ENCODE measurements at regions not wholly inside any gene's neighbourhood (a gene's known extent, or its start where the extent isn't known, plus 50 kb on each side); places are given as distances from the start of the nearest gene placed in this dataset.
"Not testable (repeated sequence)": the region's sequence is repeated elsewhere in the genome, so short reads cannot be mapped to it uniquely, and the experiment has no call there.

- DNase-seq (ENCODE audit: low read depth): no peak
Measured at GRCh38 chr3:96483781-96484180, 330.6 kb upstream of the EPHA6 start.

DNA sequence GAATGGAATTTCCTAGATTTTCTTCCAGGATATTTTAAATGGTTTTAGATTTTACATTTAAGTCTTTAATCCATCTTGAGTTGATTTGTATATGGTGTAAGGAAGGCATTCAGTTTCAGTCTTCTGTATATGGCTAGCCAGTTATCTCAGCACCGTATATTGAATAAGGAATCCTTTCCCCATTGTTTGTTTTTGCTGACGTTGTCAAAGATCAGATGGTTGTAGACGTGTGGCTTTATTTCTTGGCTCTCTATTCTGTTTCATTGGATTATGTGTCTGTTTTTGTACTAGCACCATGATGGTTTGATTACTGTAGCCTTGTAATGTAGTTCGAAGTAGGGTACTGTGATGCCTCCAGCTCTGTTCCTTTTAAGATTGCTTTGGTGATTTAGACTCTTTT, 325.7 kb upstream of the EPHA6 start:
- DNase-seq (ENCODE audit: low read depth): no peak

DNA sequence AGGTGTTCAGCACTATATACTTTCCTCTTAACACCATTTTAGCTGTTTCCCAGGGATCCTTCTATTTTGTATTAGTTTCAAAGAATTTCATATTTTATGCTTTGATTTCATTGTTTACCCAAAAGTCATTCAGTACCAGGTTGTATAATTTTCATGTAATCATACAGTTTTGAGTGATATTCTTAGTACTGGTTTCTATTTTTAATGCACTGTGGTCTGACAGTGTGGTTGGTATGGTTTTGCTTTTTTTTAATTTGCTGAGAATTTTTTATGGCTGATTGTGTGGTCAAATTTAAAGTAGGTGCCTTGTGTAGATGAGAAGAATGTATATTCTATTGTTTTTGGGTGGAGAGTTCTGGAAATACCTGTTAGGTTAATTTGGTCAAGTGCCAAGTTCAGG, 323.4 kb upstream of the EPHA6 start:
- DNase-seq (ENCODE audit: low read depth): no peak

DNA sequence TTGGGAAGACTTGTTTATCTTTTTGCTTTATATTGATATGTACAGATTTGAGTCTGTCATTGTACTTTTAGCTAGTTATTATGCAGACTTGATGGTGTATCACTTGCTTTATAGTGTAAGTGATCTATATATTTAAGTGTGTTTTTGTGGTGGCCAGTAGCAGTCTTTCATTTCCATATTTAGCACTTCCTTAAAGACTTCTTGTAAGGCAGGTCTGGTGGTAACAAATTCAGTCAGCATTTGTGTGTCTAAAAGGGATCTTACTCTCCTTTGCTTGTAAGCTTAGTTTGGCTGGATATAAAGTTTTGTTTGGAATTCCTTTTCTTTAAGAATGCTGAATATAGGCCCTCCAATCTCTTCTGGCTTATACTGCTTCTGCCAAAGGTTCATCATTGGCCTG, 322.5 kb upstream of the EPHA6 start:
- DNase-seq (ENCODE audit: low read depth): no peak

DNA sequence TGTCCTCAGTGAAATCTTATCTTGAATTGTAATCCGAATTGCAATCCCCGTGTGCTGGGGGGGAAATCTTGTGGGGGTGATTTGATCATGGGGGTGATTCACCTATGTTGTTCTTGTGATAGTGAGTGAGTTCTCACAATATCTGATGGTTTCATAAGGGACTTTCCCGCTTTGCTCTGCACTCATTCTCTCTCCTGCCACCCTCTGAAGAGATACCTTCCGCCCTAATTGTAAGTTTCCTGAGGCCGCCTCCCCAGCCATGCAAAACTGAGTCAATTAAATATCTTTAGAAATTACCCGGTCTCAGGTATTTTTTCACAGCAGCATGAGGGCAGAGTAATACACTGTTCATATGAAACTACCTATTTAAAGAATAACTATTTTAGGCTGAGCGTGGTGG, 304.1 kb upstream of the EPHA6 start:
- DNase-seq (ENCODE audit: low read depth): no peak

- DNase-seq (ENCODE audit: low read depth): no peak
Measured at GRCh38 chr3:96537165-96537564, 277.2 kb upstream of the EPHA6 start.

- DNase-seq (ENCODE audit: low read depth): no peak
Measured at GRCh38 chr3:96538186-96538585, 276.2 kb upstream of the EPHA6 start.

GRCh38 chr3:96548073-96548472, 266.3 kb upstream of the EPHA6 start:
- DNase-seq (ENCODE audit: low read depth): no peak

DNA sequence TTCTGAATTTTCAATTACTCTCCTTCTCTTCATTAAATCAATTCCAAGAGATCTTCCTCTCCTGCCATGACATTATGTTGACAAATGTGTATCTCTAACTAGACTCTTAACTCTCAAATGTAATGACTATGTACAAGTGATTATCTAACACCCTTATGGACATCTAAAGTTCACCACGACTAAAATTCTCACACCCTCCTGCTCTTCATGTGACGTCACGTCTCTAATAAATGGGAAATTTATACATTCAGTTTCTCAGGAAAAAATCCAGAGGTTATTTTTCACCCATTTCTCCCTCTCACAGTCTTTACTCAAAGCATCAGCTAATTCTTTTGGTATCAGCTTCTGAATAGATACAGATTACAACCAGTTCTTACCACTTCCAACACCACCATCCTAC, 237.5 kb upstream of the EPHA6 start:
- no peak for DNase-seq (ENCODE audit: low read depth)

- DNase-seq (ENCODE audit: low read depth): no peak
Measured at GRCh38 chr3:96584066-96584465, 230.3 kb upstream of the EPHA6 start.

DNA sequence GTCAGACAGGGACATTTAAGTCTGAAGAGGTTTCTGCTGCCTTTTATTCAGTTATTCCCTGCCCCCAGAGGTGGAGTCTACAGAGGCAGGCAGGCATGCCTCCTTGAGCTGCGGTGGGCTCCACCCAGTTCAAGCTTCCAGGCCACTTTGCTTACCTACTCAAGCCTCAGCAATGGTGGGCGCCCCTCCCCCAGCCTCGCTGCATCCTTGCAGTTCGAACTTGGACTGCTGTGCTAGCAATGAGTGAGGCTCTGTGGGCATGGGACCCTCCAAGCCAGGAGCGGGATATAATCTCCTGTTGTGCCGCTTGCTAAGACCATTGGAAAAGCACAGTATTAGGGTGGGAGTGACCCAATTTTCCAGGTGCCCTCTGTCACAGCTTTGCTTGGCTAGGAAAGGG, 207.5 kb upstream of the EPHA6 start:
- DNase-seq (ENCODE audit: low read depth): not testable (repeated sequence)

DNA sequence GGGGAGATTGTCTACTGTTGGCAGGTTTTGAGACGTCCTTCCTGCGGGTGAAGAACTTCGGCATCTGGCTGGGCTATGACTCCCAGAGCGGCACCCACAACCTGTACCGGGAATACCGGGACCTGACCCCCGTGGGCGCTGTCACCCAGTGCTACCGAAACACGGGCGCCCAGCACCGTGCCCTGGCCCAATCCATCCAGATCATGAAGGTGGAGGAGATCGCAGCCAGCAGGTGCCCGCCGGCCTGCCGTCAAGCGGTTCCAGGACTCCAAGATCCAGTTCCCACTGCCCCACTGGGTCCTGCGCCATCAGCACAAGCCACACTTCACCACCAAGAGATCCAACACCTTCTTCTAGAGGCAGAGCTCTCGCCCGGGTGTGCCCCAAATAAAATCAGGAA, 194.9 kb upstream of the EPHA6 start:
- DNase-seq (ENCODE audit: low read depth): no peak

GRCh38 chr3:96622878-96623277, 191.5 kb upstream of the EPHA6 start:
- DNase-seq (ENCODE audit: low read depth): no peak

GRCh38 chr3:96631050-96631449, 183.3 kb upstream of the EPHA6 start:
- no peak for DNase-seq (ENCODE audit: low read depth)

GRCh38 chr3:96646596-96646995, 167.8 kb upstream of the EPHA6 start:
- DNase-seq (ENCODE audit: low read depth): no peak

DNA sequence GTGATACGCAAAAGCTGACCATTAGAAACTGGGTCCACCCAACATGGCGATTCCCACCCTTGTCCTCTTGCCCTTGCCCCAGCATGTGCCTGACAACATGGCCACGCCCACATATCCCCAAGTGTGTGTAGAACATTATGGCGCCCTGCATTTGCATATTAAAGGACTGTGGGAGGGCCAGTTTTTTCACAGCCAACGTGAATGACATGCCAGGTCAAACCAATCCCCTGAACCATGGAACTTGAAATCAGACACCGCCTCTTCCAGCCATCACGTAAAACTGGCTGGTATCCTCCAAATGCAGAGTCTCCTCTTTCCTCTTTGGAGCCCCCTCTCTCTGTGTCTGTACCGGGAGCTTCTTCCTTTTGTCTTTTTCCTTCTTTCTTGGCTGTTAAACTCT, 156.7 kb upstream of the EPHA6 start:
- DNase-seq (ENCODE audit: low read depth): no peak

DNA sequence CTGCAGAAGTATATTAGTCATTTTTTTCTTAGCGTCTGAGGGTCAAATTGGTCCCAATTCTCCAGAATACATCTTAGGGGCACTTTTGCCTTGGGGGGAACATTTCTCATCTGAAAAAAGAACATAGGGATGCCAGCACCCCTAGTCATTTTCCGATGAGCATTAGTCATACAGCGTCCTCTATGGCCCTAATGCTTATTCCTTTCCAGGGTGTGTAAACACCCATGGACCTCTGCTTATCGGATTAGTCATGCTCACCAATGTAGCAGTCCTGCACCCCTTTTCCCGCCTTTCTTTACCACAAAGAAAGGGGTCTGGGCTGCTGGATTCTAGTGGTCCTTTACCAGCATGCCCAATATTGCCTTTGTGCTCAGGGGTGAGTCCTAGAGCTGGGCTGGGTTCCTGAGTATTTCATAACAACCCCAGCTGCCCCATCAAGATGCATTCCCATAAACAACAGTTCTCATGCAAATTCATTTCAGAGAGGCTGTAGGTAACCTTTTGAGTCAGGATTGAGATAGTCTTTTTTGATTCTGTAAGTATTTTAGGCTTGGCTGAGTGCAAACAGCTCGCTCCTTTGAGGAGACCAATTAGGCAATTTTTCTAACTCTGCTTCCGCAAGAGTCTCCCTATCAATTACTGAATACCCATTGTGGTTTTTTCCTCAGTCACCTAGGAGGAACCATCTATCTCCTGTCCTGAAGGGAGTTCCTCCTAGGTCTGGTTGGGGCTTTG, 142.4 kb upstream of the EPHA6 start:
- not testable (repeated sequence) for DNase-seq (ENCODE audit: low read depth)

DNA sequence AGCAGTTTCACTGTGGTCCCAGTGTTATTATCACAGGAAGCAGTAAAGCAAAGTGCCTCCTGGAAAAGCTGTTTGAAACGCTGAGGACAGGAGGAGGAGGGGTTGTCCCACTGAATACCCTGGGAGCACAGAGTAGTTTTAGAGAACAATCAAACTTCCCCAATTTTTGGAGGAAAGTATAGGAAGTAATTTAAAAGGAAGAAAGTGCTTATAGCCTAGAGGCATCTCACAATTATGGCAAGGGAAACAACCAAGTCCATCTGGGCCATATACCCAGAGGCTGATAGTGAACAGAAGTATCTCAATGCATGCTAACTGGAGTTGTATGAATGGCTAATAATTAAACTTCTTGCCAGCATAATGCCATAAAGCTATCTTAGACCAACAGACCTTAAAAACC, 137.2 kb upstream of the EPHA6 start:
- no peak for DNase-seq (ENCODE audit: low read depth)

DNA sequence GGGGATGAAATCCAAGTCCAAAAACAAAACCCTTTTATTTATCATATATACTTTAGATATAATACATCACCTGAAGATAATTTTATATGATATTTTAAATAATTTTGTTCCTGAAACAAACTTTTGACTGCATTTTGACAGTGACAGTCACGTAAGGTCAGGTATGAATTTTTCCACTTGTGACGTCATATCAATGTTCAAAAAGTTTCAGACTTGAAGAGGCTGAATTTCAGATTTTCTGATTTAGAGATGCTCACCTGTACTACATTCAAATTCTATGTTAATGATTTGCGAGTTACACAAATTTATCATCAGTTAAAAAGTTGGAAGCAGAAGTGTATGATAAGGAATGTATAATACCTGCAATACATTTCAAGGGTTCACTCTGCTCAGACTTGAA, 136.1 kb upstream of the EPHA6 start:
- DNase-seq (ENCODE audit: low read depth): no peak

- no peak for DNase-seq (ENCODE audit: low read depth)
Measured at GRCh38 chr3:96700322-96701315, 113.8 kb upstream of the EPHA6 start.

DNA sequence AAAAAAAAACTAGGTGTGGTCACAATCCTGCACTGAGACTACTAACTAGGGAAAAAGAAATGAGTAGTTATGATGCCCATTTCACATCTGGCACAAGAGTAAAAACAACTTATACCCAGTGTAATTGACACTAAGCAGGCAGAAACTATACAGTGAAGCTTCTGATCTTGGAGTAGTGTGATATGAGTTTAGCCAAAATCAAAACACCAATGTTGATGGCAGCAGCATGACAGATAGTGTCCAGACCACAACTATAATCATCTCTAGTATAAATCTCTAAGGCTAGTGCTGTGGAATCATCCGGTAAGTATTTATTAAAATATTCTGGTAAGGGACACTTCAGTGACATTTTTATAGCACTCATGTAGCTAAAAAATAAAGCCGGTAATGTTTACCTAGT, 108.5 kb upstream of the EPHA6 start:
- no peak for DNase-seq (ENCODE audit: low read depth)

DNA sequence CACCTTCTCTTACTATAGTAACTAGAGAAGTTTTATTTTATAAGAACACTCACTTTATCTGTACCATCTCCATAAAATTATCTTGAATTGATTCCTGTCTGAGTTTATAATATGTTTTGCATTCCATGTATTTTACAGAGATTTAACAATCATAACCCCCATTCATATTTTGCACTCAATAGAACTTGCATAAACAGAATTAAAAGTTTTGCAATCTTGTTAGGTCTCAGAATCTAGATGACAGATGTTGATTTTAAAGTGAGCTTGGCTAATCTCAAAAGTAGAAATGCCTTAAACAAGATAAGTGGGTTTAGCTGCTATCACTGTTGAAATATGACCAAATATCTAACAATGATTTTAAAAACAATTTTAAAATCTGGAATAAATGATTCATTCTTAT, 107.9 kb upstream of the EPHA6 start:
- DNase-seq (ENCODE audit: low read depth): no peak

- DNase-seq (ENCODE audit: low read depth): no peak
Measured at GRCh38 chr3:96711816-96712215, 102.6 kb upstream of the EPHA6 start.
